HEK293 (cell line): ENCODE measurements at regions not wholly inside any gene's neighbourhood (a gene's known extent, or its start where the extent isn't known, plus 50 kb on each side); places are given as distances from the start of the nearest gene placed in this dataset.

Experiments
- CTCF ChIA-PET: fragments of 350-600 bp; formaldehyde crosslinking; extraction: SDS; loops from one replicate; lab custom pipeline; 2021; ENCODE audit warnings: antibody characterized with exemption; lab: Yijun Ruan, JAX
- POLR2A ChIA-PET: fragments of 300-600 bp; formaldehyde crosslinking; extraction: SDS; loops from one replicate; lab custom pipeline; 2020; ENCODE audit warnings: antibody characterized with exemption, inconsistent platforms; lab: Yijun Ruan, JAX
- H3K27ac ChIP-seq: fragments of 200-500 bp; sonication (Bioruptor generic); 2 replicates; pipeline ENCODE4 v1.5.1; 2014; ENCODE audit warnings: low read depth, low read length, control low read depth, inconsistent platforms; ENCODE audit errors: extremely low read depth
- H3K36me3 ChIP-seq, 2 experiments: fragments of 200-500 bp in 1 of 2; sonication (Bioruptor generic) in 1 of 2; 1 replicate in 1 of 2; 2 replicates in 1 of 2; pipeline ENCODE4 v1.5.1; 2014 to 2017; ENCODE audit warnings: inconsistent platforms in 2 of 2, low read length in 2 of 2; ENCODE audit not compliant: control insufficient read depth in 2 of 2, insufficient read depth in 1 of 2
- H3K4me1 ChIP-seq: fragments of 200-500 bp; sonication (Bioruptor generic); 2 replicates; pipeline ENCODE4 v1.5.1; 2014; ENCODE audit warnings: mild to moderate bottlenecking, low read length, inconsistent platforms; ENCODE audit not compliant: control insufficient read depth, insufficient read depth
- H3K4me3 ChIP-seq: 2 replicates; pipeline ENCODE4 v1.5.1; 2011; ENCODE audit warnings: low read depth, mild to moderate bottlenecking, control low read depth, low read length, moderate library complexity
- H3K9me3 ChIP-seq: fragments of 200-500 bp; sonication (Bioruptor generic); 2 replicates; pipeline ENCODE4 v1.5.1; 2014; ENCODE audit warnings: low read depth, low read length, inconsistent platforms; ENCODE audit not compliant: control insufficient read depth, insufficient read depth
- KLF1 ChIP-seq: fragments of 450-650 bp; formaldehyde crosslinking; IDR thresholded peaks from 2 replicates; pipeline ENCODE4 v1.5.1; 2016; ENCODE audit warnings: missing biosample characterization, missing genetic modification characterization
- KLF16 ChIP-seq: fragments of 450-650 bp; formaldehyde crosslinking; IDR thresholded peaks from 2 replicates; pipeline ENCODE4 v1.5.1; 2017; ENCODE audit warnings: missing biosample characterization, missing genetic modification characterization
- KLF17 ChIP-seq: fragments of 450-650 bp; formaldehyde crosslinking; IDR thresholded peaks from 2 replicates; pipeline ENCODE4 v1.5.1; 2016; ENCODE audit warnings: missing biosample characterization, missing genetic modification characterization
- MEIS1 ChIP-seq: sonication (generic); formaldehyde crosslinking; IDR thresholded peaks from 2 replicates; pipeline ENCODE4 v1.8.1; 2022; ENCODE audit warnings: missing genetic modification reagents, mild to moderate bottlenecking, borderline replicate concordance
- MYNN ChIP-seq: fragments of 450-650 bp; formaldehyde crosslinking; IDR thresholded peaks from 2 replicates; pipeline ENCODE4 v1.5.1; 2016; ENCODE audit warnings: missing biosample characterization, missing genetic modification characterization, borderline replicate concordance
- OSR2 ChIP-seq: fragments of 450-650 bp; formaldehyde crosslinking; IDR thresholded peaks from 2 replicates; pipeline ENCODE4 v1.5.1; 2016; ENCODE audit warnings: missing biosample characterization, missing genetic modification characterization
- PRDM10 ChIP-seq: fragments of 450-650 bp; formaldehyde crosslinking; IDR thresholded peaks from 2 replicates; pipeline ENCODE4 v1.5.1; 2016; ENCODE audit warnings: missing biosample characterization, missing genetic modification characterization
- REPIN1 ChIP-seq: fragments of 450-650 bp; formaldehyde crosslinking; IDR thresholded peaks from 2 replicates; pipeline ENCODE4 v1.5.1; 2017; ENCODE audit warnings: missing biosample characterization, missing genetic modification characterization, low read depth
- SCRT2 ChIP-seq: fragments of 450-650 bp; formaldehyde crosslinking; IDR thresholded peaks from 2 replicates; pipeline ENCODE4 v1.5.1; 2016; ENCODE audit warnings: missing biosample characterization, missing genetic modification characterization
- ZBTB10 ChIP-seq: fragments of 450-650 bp; formaldehyde crosslinking; IDR thresholded peaks from 2 replicates; pipeline ENCODE4 v1.5.1; 2016; ENCODE audit warnings: missing biosample characterization, missing genetic modification characterization
- ZBTB6 ChIP-seq: fragments of 450-650 bp; formaldehyde crosslinking; IDR thresholded peaks from 2 replicates; pipeline ENCODE4 v1.5.1; 2017; ENCODE audit warnings: missing biosample characterization, missing genetic modification characterization
- ZEB2 ChIP-seq: fragments of 450-650 bp; formaldehyde crosslinking; IDR thresholded peaks from 2 replicates; pipeline ENCODE4 v1.5.1; 2016; ENCODE audit warnings: missing biosample characterization, missing genetic modification characterization
- ZIC2 ChIP-seq: fragments of 450-650 bp; formaldehyde crosslinking; IDR thresholded peaks from 2 replicates; pipeline ENCODE4 v1.5.1; 2016; ENCODE audit warnings: missing biosample characterization, missing genetic modification characterization
- ZNF16 ChIP-seq: fragments of 450-650 bp; formaldehyde crosslinking; IDR thresholded peaks from 2 replicates; pipeline ENCODE4 v1.5.1; 2016; ENCODE audit warnings: low read depth, missing biosample characterization, missing genetic modification characterization
- ZNF2 ChIP-seq: fragments of 450-650 bp; formaldehyde crosslinking; IDR thresholded peaks from 2 replicates; pipeline ENCODE4 v1.5.1; 2016; ENCODE audit warnings: missing biosample characterization, missing genetic modification characterization
- ZNF239 ChIP-seq: fragments of 450-650 bp; formaldehyde crosslinking; IDR thresholded peaks from 2 replicates; pipeline ENCODE4 v1.5.1; 2016; ENCODE audit warnings: missing biosample characterization, missing genetic modification characterization
- ZNF366 ChIP-seq: fragments of 450-650 bp; formaldehyde crosslinking; conservative IDR thresholded peaks from 2 replicates; pipeline ENCODE4 v1.5.1; 2016; ENCODE audit warnings: missing biosample characterization, missing genetic modification characterization
- ZNF585B ChIP-seq: fragments of 450-650 bp; formaldehyde crosslinking; IDR thresholded peaks from 2 replicates; pipeline ENCODE4 v1.5.1; 2016; ENCODE audit warnings: missing biosample characterization, missing genetic modification characterization
- ZNF596 ChIP-seq: fragments of 450-650 bp; IDR thresholded peaks from 2 replicates; pipeline ENCODE4 v1.5.0; 2018; ENCODE audit warnings: missing biosample characterization, mild to moderate bottlenecking, missing genetic modification characterization, moderate library complexity
- ZNF776 ChIP-seq: fragments of 450-650 bp; formaldehyde crosslinking; IDR thresholded peaks from 2 replicates; pipeline ENCODE4 v1.5.0; 2017; ENCODE audit warnings: missing biosample characterization, missing genetic modification characterization, borderline replicate concordance
- ZSCAN30 ChIP-seq: fragments of 450-650 bp; IDR thresholded peaks from 2 replicates; pipeline ENCODE4 v1.5.1; 2018; ENCODE audit warnings: missing biosample characterization, mild to moderate bottlenecking, missing genetic modification characterization, moderate library complexity
- ZSCAN4 ChIP-seq: fragments of 450-650 bp; formaldehyde crosslinking; IDR thresholded peaks from 2 replicates; pipeline ENCODE4 v1.5.1; 2017; ENCODE audit warnings: missing biosample characterization, missing genetic modification characterization

- CTCF ChIA-PET = no interaction called here
- TF ChIP-seq OSR2 (tag by site-specific recombination) = no peak
- no peak for TF ChIP-seq ZIC2 (tag by site-specific recombination)
- TF ChIP-seq REPIN1 (tag by site-specific recombination) = no peak
These were observed 710.1 kb upstream of the CBLB start for GRCh38 chr3:106578911-106579310.

GRCh38 chr3:106582151-106582550, 713.3 kb upstream of the CBLB start:
- Histone ChIP-seq H3K27ac (no peak overlapping the region), H3K4me3 (no peak overlapping the region), H3K9me3 (no peaks in the 10 kb centered on the region), H3K36me3 (no peaks in the 10 kb centered on the region), H3K4me1 (no peaks in the 10 kb centered on the region)
- ChIA-PET POLR2A (no interaction called here), CTCF (no interaction called here)
- TF ChIP-seq ZSCAN4 (tag by site-specific recombination) (no peak), PRDM10 (no peak), ZNF239 (no peak), ZNF2 (tag by site-specific recombination) (no peak)

More at GRCh38 chr3:106578911-106579310, 710.1 kb upstream of the CBLB start:
- Histone ChIP-seq H3K36me3 (no peaks in the 10 kb centered on the region), H3K27ac (no peak overlapping the region), H3K9me3 (no peaks in the 10 kb centered on the region), H3K4me1 (no peaks in the 10 kb centered on the region), H3K4me3 (no peak overlapping the region)
- POLR2A ChIA-PET = no interaction called here

GRCh38 chr3:106587551-106587950, 718.7 kb upstream of the CBLB start:
- Histone ChIP-seq H3K4me3 (no peak overlapping the region), H3K36me3 (no peaks in the 10 kb centered on the region), H3K4me1 (no peaks in the 10 kb centered on the region), H3K9me3 (no peaks in the 10 kb centered on the region), H3K27ac (no peak overlapping the region)
- POLR2A ChIA-PET = no interaction called here
- CTCF ChIA-PET = no interaction called here
- TF ChIP-seq MYNN (tag by site-specific recombination) (no peak), ZIC2 (tag by site-specific recombination) (no peak), KLF1 (no peak), KLF17 (no peak), ZBTB10 (tag by site-specific recombination) (no peak), MEIS1 (CRISPR knock-in tag) (no peak), ZSCAN30 (tag by site-specific recombination) (no peak), ZNF585B (tag by site-specific recombination) (no peak), SCRT2 (tag by site-specific recombination) (no peak), KLF16 (tag by site-specific recombination) (no peak), ZBTB6 (tag by site-specific recombination) (no peak), ZNF776 (tag by site-specific recombination) (no peak), ZNF16 (tag by site-specific recombination) (no peak), ZNF596 (tag by site-specific recombination) (no peak), ZEB2 (tag by site-specific recombination) (no peak), ZNF366 (tag by site-specific recombination) (no peak)
